NT2/D1 (cell line): ENCODE measurements at regions not wholly inside any gene's neighbourhood (a gene's known extent, or its start where the extent isn't known, plus 50 kb on each side); places are given as distances from the start of the nearest gene placed in this dataset.

Experiments
- DNase-seq: peaks from one replicate; pipeline ENCODE4 v3.0.0-alpha.2; 2011; ENCODE audit warnings: low read depth, low spot score
- H3K27me3 ChIP-seq: 2 replicates; pipeline ENCODE4 v1.6.0; 2011; ENCODE audit warnings: mild to moderate bottlenecking; ENCODE audit not compliant: insufficient read length, insufficient read depth
- H3K36me3 ChIP-seq: 2 replicates; pipeline ENCODE4 v1.6.1; 2011; ENCODE audit warnings: mild to moderate bottlenecking, low read length, mixed read lengths; ENCODE audit not compliant: insufficient read depth, insufficient read length
- H3K4me1 ChIP-seq: 2 replicates; pipeline ENCODE4 v1.5.1; 2011; ENCODE audit not compliant: insufficient read depth, insufficient read length
- H3K4me3 ChIP-seq: 2 replicates; pipeline ENCODE4 v1.5.1; 2011; ENCODE audit warnings: low read depth; ENCODE audit not compliant: insufficient read length
- H3K9ac ChIP-seq: 2 replicates; pipeline ENCODE4 v1.6.0; 2011; ENCODE audit warnings: low read depth; ENCODE audit not compliant: insufficient read length
- H3K9me3 ChIP-seq: 2 replicates; pipeline ENCODE4 v1.5.1; 2011; ENCODE audit warnings: mild to moderate bottlenecking, low read length; ENCODE audit not compliant: insufficient read depth
- SUZ12 ChIP-seq: IDR thresholded peaks from 2 replicates; pipeline ENCODE4 v1.6.1; 2011; ENCODE audit not compliant: insufficient read length, insufficient read depth; ENCODE audit errors: extremely low read depth
- YY1 ChIP-seq: IDR thresholded peaks from 2 replicates; pipeline ENCODE4 v1.6.1; 2011; ENCODE audit not compliant: insufficient read length, insufficient read depth
- ZNF274 ChIP-seq: IDR thresholded peaks from 2 replicates; pipeline ENCODE4 v1.6.1; 2011; ENCODE audit warnings: mild to moderate bottlenecking, low read depth, low read length

DNA sequence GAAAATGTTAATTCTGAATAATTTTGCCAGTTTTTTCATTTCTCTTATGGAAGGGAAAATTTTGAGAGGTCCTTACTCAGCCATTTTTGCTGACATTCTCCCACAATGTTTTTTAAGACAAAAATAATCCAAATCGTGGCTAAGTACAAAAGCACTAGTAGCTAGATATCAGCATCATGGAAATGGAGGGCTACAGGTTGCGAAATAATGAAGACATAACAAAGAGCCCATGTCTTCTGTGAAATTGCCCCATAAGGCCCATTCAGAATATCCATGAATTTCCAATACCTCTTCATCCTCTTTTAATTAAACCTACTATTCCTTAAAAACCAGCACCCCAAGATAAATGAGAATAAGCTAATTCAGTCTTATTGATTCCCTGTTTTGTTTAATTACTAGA, 107.4 kb downstream of the HNRNPD start:
- no peaks in the 10 kb centered on the region for H3K36me3 ChIP-seq

DNA sequence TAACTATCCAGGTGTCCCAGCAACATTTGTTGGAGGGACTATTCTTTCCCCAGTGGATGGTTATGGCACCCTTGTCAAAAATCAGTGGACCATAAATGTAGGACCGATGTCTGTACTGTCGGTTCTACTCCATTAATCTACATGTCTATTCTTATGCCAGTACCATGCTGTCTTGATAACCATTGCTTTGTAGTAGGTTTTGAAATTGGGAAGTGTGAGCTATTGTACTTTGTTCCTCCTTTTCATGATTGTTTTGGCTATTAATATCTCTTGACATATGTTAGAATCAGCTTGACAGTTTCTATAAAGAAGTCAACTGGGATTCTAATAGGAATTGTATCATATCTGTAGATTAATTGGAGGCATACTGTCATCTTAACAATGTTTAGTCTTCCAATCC, 112.7 kb downstream of the HNRNPD start:
- Histone ChIP-seq H3K4me3 (no peak overlapping the region), H3K36me3 (no peaks in the 10 kb centered on the region), H3K4me1 (no peaks in the 10 kb centered on the region), H3K9ac (no peak overlapping the region), H3K9me3 (no peaks in the 10 kb centered on the region), H3K27me3 (no peaks in the 10 kb centered on the region)
- TF ChIP-seq ZNF274 (no peak), SUZ12 (no peak), YY1 (no peak)
- DNase-seq, result no peak

More for the DNA sequence above, 107.4 kb downstream of the HNRNPD start:
- no peaks in the 10 kb centered on the region for H3K4me1 ChIP-seq
- H3K9ac ChIP-seq, result no peak overlapping the region
- no peak for DNase-seq
- TF ChIP-seq SUZ12 (no peak), YY1 (no peak), ZNF274 (no peak)
- no peaks in the 10 kb centered on the region for H3K27me3 ChIP-seq
- no peak overlapping the region for H3K4me3 ChIP-seq
- no peaks in the 10 kb centered on the region for H3K9me3 ChIP-seq

DNA sequence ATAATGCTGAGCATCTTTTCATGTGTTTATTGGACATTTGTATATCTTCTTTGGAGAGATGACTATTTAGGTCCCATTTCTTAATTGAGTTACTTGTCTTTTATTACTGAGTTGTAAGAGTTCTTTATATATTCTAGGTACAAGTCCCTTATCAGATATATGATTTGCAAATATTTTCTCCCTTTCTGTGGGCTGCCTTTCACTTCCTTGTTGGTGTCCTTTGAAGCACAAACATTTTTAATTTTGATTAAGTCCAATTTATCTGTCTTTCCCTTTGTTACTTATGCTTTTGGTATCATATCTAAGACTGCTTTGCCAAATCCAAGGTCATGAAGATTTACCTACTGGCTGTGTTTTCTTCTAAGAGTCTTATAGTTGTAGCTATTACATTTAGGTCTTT, 113.2 kb downstream of the HNRNPD start:
- no peak overlapping the region for H3K4me3 ChIP-seq
- no peak for DNase-seq
- no peaks in the 10 kb centered on the region for H3K27me3 ChIP-seq
- H3K36me3 ChIP-seq, result no peaks in the 10 kb centered on the region
- H3K9me3 ChIP-seq, result no peaks in the 10 kb centered on the region
- no peak for TF ChIP-seq YY1
- TF ChIP-seq SUZ12, result no peak
- TF ChIP-seq ZNF274, result no peak
- H3K9ac ChIP-seq, result no peak overlapping the region
- no peaks in the 10 kb centered on the region for H3K4me1 ChIP-seq

DNA sequence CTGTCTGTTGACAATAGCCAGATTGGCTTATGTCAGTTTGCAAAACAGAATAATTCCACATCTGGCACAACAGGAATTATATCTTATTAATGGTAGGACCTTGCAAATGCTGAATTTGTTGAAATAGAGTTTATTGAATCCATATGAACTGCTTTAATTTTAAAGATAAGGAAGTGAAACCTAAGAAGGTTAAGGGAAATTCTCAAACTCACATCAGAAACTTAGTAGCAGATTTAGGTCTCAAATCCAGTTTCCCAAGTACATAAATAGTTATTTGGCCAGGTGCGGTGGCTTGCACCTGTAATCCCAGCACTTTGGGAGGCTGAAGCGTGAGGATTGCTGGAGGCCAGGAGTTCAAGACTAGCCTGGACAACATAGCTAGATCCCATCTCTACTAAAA, 117.1 kb downstream of the HNRNPD start:
- no peak for TF ChIP-seq YY1
- no peak for TF ChIP-seq ZNF274
- TF ChIP-seq SUZ12, result no peak
- no peaks in the 10 kb centered on the region for H3K36me3 ChIP-seq

DNA sequence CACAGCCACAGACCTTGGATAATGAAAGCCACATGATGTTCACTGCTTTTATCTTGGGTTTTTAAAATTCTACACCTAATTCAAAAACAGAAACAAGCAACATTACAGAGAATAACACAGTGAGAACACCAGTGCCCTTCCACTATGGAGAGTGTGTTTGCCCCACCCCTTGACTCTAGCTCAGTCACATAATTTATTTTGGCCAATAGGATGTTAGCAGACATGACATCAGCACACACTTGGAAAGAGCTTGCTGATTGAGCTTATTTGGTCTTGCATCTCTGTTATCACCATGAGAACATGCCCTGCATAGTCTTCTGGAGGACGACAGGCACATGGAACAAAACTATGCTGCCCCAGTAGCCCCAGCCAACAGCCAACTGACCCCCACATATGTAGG, 118.1 kb downstream of the HNRNPD start:
- no peak overlapping the region for H3K9ac ChIP-seq
- H3K4me3 ChIP-seq, result no peak overlapping the region
- H3K9me3 ChIP-seq, result no peaks in the 10 kb centered on the region
- DNase-seq, result no peak
- no peaks in the 10 kb centered on the region for H3K27me3 ChIP-seq
- no peaks in the 10 kb centered on the region for H3K36me3 ChIP-seq
- TF ChIP-seq SUZ12, result no peak
- TF ChIP-seq YY1, result no peak
- no peak for TF ChIP-seq ZNF274
- H3K4me1 ChIP-seq, result no peaks in the 10 kb centered on the region

More for the DNA sequence above, 117.1 kb downstream of the HNRNPD start:
- no peak overlapping the region for H3K4me3 ChIP-seq
- H3K27me3 ChIP-seq, result no peaks in the 10 kb centered on the region
- H3K9ac ChIP-seq, result no peak overlapping the region
- no peak for DNase-seq
- H3K9me3 ChIP-seq, result no peaks in the 10 kb centered on the region
- no peaks in the 10 kb centered on the region for H3K4me1 ChIP-seq

DNA sequence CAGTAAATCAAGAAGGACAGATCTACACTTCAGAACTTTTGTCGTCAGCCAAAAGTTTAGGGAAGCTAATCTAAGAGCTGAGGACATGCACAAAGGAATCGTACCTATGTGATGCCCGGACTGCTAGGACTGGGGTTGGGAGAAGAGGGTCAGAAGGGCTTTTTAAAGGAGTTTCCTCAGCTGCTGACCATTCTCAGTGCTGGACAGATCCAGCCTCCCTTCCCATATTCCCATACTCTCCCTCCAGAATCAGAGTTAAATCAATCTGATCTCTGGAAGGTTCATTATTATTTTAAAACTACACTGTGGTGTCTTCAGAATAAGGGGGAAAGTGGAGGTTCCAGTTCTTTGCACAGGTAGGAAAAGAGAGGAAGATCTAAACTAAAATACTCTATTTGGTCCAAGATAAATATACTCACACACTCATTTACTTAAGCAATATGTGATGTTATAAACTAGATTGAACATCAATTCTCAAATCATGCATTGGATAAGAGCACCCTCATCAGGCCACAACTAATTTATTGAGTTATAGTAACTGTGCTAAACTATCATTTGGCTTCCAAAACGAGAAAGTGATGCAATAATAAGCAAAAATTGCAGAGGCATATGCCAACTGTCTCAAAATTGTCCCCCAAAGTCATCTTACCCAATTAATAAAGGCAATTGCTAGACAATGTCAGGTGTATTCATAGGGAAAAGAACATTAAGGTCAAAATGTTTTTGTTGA, 124.7 kb downstream of the HNRNPD start:
- H3K4me3 ChIP-seq, result no peak overlapping the region
- TF ChIP-seq YY1 (no peak), SUZ12 (no peak), ZNF274 (no peak)
- DNase-seq, result no peak
- no peaks in the 10 kb centered on the region for H3K4me1 ChIP-seq
- no peaks in the 10 kb centered on the region for H3K27me3 ChIP-seq
- H3K9me3 ChIP-seq, result no peaks in the 10 kb centered on the region
- H3K9ac ChIP-seq, result no peak overlapping the region
- no peaks in the 10 kb centered on the region for H3K36me3 ChIP-seq

DNA sequence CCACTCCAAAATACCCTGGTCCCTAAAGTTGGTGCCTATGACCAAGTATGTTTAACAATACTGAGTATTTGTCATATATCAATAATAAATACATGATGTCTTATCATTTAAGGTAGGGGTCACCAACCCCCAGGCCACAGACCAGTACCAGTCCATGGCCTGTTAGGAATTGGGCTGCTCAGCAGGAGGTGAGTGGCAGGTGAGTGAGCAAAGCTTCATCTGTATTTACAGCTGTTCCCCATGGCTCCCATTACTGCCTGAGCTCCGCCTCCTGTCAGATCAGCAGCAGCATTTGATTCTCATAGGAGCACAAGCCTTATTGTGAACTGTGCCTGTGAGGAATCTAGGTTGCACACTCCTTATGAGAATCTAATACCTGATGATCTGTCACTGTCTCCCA, 126.2 kb downstream of the HNRNPD start:
- Histone ChIP-seq H3K9me3 (no peaks in the 10 kb centered on the region), H3K9ac (no peak overlapping the region), H3K27me3 (no peaks in the 10 kb centered on the region), H3K4me3 (no peak overlapping the region), H3K36me3 (no peaks in the 10 kb centered on the region), H3K4me1 (no peaks in the 10 kb centered on the region)
- TF ChIP-seq YY1, result no peak
- TF ChIP-seq SUZ12, result no peak
- TF ChIP-seq ZNF274, result no peak
- no peak for DNase-seq

DNA sequence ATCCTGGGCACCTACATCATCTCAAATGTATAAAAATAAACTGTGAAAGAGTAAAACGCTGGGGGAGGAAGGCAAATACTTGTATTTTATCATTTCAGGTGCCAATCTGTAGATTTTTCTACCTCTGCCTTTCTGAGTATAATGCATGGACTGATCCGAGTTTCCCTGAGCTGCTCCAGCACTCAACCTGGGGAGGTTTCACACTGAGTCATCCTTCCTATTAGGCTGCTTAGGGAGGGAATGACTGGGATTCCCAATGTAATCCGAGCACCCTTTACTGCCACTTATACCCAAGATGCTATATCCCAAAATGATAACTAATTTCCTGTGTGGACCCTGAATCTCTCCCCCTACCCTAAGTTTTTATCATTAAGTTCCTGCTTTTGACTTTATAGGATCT, 126.6 kb downstream of the HNRNPD start:
- Histone ChIP-seq H3K9me3 (no peaks in the 10 kb centered on the region), H3K4me1 (no peaks in the 10 kb centered on the region), H3K4me3 (no peak overlapping the region), H3K36me3 (no peaks in the 10 kb centered on the region), H3K27me3 (no peaks in the 10 kb centered on the region), H3K9ac (no peak overlapping the region)
- TF ChIP-seq SUZ12 (no peak), YY1 (no peak), ZNF274 (no peak)
- DNase-seq, result no peak
